CD1c-positive myeloid dendritic cell (primary cell): ENCODE measurements at regions not wholly inside any gene's neighbourhood (a gene's known extent, or its start where the extent isn't known, plus 50 kb on each side); places are given as distances from the start of the nearest gene placed in this dataset.
"Not testable (repeated sequence)": the region's sequence is repeated elsewhere in the genome, so short reads cannot be mapped to it uniquely, and the experiment has no call there.

ENCODE experiments used
- DNase-seq: peaks from one replicate; pipeline ENCODE4 v3.0.0-alpha.2; 2016; ENCODE audit errors: extremely low spot score

DNA sequence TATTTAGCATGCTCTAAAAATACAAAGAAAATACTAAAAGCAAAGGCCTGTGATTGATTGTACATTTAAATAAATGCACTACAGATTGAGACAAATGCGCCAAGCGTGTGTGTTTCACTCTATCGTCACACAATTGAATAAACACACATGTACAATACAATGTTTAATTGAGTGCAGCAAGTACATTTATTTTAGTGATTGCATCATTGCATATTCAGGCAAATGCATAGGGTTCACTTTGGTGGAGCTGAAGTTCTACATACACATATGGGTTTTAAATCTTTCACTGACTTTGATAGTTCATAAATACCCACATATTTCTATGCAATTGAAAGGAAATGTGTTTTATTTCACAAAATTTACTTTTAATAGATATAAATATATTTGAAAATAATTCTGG is 750.6 kb upstream of the MMS22L start:
- DNase-seq = no peak

DNA sequence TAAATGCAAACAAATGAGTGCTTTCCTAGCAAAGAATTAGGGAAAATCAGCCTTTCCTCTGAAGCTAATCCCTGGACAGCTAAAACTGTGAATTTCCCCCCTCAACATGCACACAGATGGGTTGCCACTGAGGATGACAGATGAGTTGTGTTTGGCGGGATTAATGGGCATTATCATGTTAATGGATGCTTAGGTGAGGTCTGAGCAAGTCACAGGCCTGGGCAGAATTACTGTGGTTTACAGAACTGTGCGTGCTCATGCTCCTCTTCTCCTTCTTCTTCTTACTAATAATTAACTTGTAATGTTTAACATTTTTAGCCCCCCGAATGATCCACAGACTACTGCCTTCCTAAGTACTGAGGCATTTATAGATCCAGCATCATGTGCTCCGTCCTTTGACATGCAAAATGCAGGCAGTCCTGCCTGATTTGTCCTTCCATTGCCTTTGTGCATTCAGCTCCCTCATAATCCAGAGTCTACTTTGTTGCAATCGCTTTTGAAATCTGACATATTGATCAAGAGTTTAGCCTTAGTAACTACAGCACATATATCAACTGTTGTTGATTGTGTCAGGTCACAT is 753.4 kb upstream of the MMS22L start:
- DNase-seq = no peak

- no peak for DNase-seq
These were observed 754.6 kb upstream of the MMS22L start for GRCh38 chr6:98037571-98037970.

GRCh38 chr6:98039443-98039842 is 756.4 kb upstream of the MMS22L start:
- no peak for DNase-seq

GRCh38 chr6:98039904-98040607 is 757.0 kb upstream of the MMS22L start:
- no peak for DNase-seq

- DNase-seq = no peak
These were observed 758.0 kb upstream of the MMS22L start for GRCh38 chr6:98041056-98041455.

DNA sequence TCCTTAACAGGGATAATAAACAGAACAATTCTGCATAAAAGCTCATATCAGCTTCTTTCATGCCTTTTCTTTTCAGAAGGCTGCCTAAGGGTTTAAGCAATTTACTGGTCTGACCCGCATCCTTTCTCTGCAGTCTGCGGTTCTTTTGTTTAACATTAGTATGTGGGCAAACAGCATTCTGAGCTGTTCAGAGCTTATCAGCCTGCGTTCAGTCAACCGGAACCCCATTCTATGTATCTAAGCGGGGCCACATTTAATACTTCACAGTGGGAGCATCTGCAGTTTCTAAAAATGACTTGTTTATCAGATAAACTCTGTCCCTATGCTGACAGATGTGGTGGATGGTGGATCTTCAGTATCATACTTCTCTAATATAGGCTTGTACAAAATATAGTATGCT is 758.9 kb upstream of the MMS22L start:
- DNase-seq = no peak

GRCh38 chr6:98044151-98044561 is 761.1 kb upstream of the MMS22L start:
- no peak for DNase-seq

GRCh38 chr6:98044791-98045470 is 761.9 kb upstream of the MMS22L start:
- no peak for DNase-seq

DNA sequence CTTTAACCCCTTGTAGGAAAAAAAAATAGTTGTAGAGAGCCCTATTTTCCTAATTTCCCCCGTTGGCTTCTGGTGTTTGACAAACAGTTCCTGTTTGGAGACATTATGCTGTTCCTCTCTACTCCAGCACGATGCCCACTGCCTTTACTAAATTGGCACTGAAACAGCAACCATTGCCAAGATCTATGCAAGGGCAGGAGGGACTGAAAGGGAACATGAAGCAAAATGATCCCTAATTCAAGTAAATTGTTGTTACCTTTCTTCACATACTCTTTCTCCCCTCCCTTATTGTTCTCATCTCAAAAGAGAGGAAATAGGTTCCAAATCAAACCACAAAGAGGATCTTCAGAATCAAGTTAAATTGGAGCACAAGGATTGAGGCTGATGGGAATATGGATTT is 764.1 kb upstream of the MMS22L start:
- no peak for DNase-seq

GRCh38 chr6:98047871-98048270 is 764.9 kb upstream of the MMS22L start:
- DNase-seq = no peak

GRCh38 chr6:98054453-98054852 is 771.4 kb upstream of the MMS22L start:
- DNase-seq = no peak

DNA sequence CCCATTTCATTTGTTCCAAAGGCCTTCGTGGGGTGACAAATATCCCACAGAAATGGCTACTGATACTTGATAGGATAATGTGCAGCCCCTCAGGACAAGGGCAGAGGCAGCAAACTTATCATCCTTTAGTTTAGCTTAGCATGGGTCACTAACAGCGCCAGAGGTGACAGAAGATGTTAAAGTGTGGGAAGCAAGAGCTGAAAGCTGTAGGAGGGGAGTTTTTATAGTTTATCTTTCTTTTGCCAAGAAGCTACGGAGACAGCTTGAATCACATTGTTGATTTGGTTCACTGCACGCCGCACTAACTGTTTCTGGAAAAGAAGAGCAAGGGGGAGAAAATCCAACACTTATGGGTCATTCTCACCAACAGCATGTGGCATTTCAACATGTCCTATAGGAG is 773.9 kb upstream of the MMS22L start:
- no peak for DNase-seq

DNA sequence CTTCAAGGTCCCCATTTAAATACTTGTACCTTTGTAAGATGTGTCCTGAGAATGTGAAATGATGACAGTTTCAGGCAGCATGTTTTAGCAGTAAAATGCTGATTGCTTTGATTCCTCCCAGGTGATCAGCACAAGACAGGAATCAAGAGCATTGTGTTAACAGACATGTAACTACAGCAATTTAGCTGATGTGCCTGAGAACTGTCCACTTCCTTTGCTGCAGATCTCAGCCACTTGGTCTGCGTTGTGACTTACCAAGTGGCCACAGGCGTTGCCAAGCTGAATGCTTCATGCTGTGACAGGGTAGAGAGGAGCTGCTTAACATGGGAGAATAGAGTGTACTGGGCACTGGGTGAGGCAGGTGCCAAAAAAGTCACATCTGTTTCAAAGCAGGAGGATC is 767.0 kb upstream of the POU3F2 start:
- DNase-seq = no peak

DNA sequence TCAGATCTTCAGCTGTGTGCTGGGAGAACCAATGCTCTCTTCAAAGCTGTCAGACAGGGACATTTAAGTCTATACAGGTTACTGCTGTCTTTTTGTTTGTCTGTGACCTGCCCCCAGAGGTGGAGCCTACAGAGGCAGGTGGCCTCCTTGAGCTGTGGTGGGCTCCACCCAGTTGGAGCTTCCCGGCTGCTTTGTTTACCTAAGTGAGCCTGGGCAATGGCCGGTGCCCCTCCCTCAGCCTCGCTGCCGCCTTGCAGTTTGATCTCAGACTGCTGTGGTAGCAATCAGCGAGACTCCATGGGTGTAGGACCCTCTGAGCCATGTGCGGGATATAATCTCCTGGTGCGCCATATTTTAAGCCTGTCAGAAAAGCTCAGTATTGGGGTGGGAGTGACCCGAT is 745.8 kb upstream of the POU3F2 start:
- DNase-seq = not testable (repeated sequence)

GRCh38 chr6:98092331-98092730 is 742.0 kb upstream of the POU3F2 start:
- no peak for DNase-seq

DNA sequence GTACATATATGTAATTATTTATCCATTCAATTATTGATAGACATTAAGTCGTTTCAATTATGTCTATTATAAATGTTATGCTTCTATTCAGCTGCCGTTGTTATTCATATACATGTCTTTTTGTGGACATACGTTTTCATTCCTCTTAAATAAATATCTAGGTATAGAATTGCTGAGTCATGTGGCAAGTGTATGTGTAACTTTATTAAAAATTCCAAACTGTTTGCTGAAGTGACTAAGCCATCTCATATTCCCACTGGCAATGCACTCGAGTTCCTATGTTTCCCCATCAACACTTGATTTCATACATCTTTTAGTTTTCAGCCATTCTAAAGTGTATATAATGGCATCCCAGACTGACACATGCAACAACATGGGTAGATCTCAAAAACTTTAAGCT is 739.7 kb upstream of the POU3F2 start:
- DNase-seq = no peak

- no peak for DNase-seq
These were observed 726.6 kb upstream of the POU3F2 start for GRCh38 chr6:98107801-98108200.

GRCh38 chr6:98116455-98116854 is 717.9 kb upstream of the POU3F2 start:
- no peak for DNase-seq

- no peak for DNase-seq
These were observed 717.3 kb upstream of the POU3F2 start for GRCh38 chr6:98117068-98117467.

GRCh38 chr6:98118397-98119045 is 715.9 kb upstream of the POU3F2 start:
- no peak for DNase-seq

DNA sequence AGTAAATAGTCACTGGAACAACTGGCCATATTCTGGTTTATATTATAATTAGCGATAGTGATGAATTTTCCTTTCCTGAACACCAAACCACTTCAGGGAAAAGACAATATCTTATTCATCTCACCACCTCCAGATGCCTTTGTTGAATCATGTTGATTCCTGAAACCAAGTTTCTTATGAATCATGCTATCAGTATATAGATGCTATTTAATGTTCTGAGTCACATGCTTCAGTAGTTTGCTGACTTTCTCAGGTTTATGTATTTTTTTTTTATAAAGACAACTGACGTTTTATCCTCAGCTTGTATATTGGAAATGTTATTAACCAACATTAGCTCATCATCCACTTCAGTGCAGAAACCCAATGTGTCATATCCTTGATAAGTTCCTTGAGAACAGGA is 710.2 kb upstream of the POU3F2 start:
- DNase-seq = no peak
